Stomach (tissue), 8 donors: ENCODE measurements at regions not wholly inside any gene's neighbourhood (a gene's known extent, or its start where the extent isn't known, plus 50 kb on each side); places are given as distances from the start of the nearest gene placed in this dataset.

ENCODE experiments used
- DNase-seq, 2 donors: peaks; one replicate each; pipeline versions ENCODE4 v3.0.0 to v3.0.0-alpha.2; 2013 to 2019
- H3K27ac ChIP-seq, 5 donors: fragments of 200-600 bp in 4 of 5; sonication (generic) in 4 of 5; one replicate each; pipeline ENCODE4 v1.5.1; 2013 to 2019; ENCODE audit warnings: mild to moderate bottlenecking in 1 of 5, moderate library complexity in 1 of 5
- H3K27me3 ChIP-seq, 3 donors: fragments of 200-600 bp; sonication (generic); one replicate each; pipeline ENCODE4 v1.5.1; 2017 to 2019; ENCODE audit warnings: mixed run types in 1 of 3
- H3K36me3 ChIP-seq, 4 donors: fragments of 200-600 bp; sonication (generic); 1 replicate in 3 of 4; 2 replicates in 1 of 4; pipeline ENCODE4 v1.5.1; 2016 to 2019
- H3K4me1 ChIP-seq, 4 donors: fragments of 200-600 bp; sonication (generic); one replicate each; pipeline ENCODE4 v1.5.1; 2016 to 2019
- H3K4me3 ChIP-seq, 4 donors: fragments of 200-600 bp; sonication (generic) in 3 of 4; one replicate each; pipeline ENCODE4 v1.5.1; 2016 to 2019; ENCODE audit warnings: mild to moderate bottlenecking in 1 of 4
- H3K9me3 ChIP-seq, 4 donors: fragments of 200-600 bp; sonication (generic); one replicate each; pipeline ENCODE4 v1.5.1; 2016 to 2019
- EP300 ChIP-seq: sonication (generic); formaldehyde crosslinking; IDR thresholded peaks from one replicate; pipeline ENCODE4 v1.6.1; 2017; ENCODE audit warnings: antibody characterized with exemption
- POLR2A ChIP-seq, 4 donors: fragments of 450-650 bp; IDR thresholded peaks; one replicate each; pipeline ENCODE4 v1.6.1; 2016; ENCODE audit warnings: antibody characterized with exemption in 4 of 4, control low read depth in 2 of 4, mild to moderate bottlenecking in 1 of 4, moderate library complexity in 1 of 4
- POLR2AphosphoS5 ChIP-seq, 3 donors: sonication (generic); formaldehyde crosslinking; IDR thresholded peaks; one replicate each; pipeline ENCODE4 v1.6.1; 2016; ENCODE audit warnings: antibody characterized with exemption in 3 of 3
- WGBS, 5 donors: extraction: QIAGEN DNeasy Blood & Tissue Kit in 3 of 5; methylation state at CpG; one replicate each; pipeline versions ENCODE4 v1.1.5 to v1.1.7; 2013 to 2018; 5-methylcytosine and 5-hydroxymethylcytosine counted together
- intact Hi-C: fragments of 100-400 bp; cut with DNase I; formaldehyde crosslinking; loops from one replicate; pipeline ENCODE4 v1.15.1; 2023; ENCODE audit warnings: low total_unique reads
- TF ChIP-seq, protein P1 (sequence below), 7 experiments: fragments of 450-650 bp in 4 of 7; fragments of 200-600 bp in 3 of 7; sonication (generic) in 3 of 7; IDR thresholded peaks; one replicate each; pipeline ENCODE4 v1.5.1; 2016 to 2019; ENCODE audit warnings: antibody characterized with exemption in 7 of 7, control low read depth in 2 of 7, mild to moderate bottlenecking in 1 of 7
- donor health status: healthy with polysubstance abuse.
- donor health status: Bipolar disorder and iron deficiency.
- donor health status: healthy.

DNA sequence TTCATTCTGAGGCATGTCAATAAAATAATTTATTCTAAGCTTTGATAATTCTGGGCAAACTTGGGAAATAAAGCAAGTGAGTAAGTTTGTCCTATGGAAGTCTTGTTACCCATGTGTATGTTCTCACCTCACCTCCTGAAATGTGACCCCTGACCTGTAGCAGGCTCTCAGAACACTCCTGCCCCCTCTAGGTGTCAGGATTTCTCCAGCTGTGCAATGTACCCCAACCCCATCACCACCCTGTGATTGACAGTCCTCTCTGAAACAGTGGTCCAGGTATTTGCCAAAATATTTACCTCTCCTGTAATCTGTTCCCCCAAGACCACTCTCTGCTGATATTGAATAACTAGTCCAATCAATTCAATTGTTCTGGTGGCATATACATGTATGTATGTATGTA, 122.6 kb upstream of the PTER start:
- TF ChIP-seq POLR2A (IDR thresholded peaks at IDR 0.05), result no peak
- no peak for TF ChIP-seq POLR2AphosphoS5 (IDR thresholded peaks at IDR 0.05)
- TF ChIP-seq, protein P1, sequence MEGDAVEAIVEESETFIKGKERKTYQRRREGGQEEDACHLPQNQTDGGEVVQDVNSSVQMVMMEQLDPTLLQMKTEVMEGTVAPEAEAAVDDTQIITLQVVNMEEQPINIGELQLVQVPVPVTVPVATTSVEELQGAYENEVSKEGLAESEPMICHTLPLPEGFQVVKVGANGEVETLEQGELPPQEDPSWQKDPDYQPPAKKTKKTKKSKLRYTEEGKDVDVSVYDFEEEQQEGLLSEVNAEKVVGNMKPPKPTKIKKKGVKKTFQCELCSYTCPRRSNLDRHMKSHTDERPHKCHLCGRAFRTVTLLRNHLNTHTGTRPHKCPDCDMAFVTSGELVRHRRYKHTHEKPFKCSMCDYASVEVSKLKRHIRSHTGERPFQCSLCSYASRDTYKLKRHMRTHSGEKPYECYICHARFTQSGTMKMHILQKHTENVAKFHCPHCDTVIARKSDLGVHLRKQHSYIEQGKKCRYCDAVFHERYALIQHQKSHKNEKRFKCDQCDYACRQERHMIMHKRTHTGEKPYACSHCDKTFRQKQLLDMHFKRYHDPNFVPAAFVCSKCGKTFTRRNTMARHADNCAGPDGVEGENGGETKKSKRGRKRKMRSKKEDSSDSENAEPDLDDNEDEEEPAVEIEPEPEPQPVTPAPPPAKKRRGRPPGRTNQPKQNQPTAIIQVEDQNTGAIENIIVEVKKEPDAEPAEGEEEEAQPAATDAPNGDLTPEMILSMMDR (IDR thresholded peaks at IDR 0.05), result no peak
- TF ChIP-seq EP300, result no peak
- no peak overlapping the region for H3K4me3 ChIP-seq
- DNase-seq, result no peak

DNA sequence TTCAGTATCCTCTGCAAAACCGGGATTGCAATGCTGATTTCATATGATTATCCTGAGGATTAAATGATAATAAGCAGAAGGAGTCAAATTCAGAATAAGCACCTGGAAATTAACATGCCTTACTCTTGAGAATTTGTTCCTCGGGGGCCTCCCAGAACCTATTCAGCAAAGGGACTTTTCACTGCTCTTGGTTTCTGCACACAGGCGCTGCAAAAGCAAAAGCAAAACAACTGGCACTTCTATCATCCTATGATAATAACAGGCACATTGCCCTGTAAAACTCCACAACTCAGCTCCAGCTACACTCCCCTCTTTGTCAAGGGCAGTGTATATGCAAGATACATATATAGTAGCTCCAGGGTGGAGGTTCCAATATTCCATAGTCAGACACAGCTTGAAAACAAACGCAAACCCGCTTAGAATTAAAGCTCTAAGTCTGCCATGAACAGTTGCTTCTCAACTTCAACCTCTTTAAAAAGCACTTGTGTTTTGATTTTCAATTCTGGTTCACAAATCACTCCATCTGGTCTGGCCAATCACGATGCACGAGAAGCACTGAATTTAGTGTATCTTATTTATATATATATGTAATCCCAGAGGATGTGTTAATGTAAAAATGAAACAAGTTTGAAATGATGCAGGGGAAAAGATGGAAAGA, 119.9 kb upstream of the PTER start:
- no peaks in the 10 kb centered on the region for H3K36me3 ChIP-seq
- H3K27ac ChIP-seq, result no peak overlapping the region
- intact Hi-C loops, result no loop called here
- TF ChIP-seq POLR2AphosphoS5 (IDR thresholded peaks at IDR 0.05) (no peak), EP300 (no peak), POLR2A (IDR thresholded peaks at IDR 0.05) (no peak)
- TF ChIP-seq, protein P1 (IDR thresholded peaks at IDR 0.05), result no peak
- WGBS, 5 donors, result 77 to 89% (median 83%) methylated on average over 7 of the region's 7 CpGs
- H3K4me1 ChIP-seq, result no peaks in the 10 kb centered on the region
- H3K9me3 ChIP-seq, result no peaks in the 10 kb centered on the region
- H3K27me3 ChIP-seq, result no peaks in the 10 kb centered on the region
- no peak overlapping the region for H3K4me3 ChIP-seq
- DNase-seq, result no peak

More for the DNA sequence above, 122.6 kb upstream of the PTER start:
- H3K27ac ChIP-seq, result no peak overlapping the region
- intact Hi-C loops, result no loop called here
- H3K36me3 ChIP-seq, result no peaks in the 10 kb centered on the region
- peaks cover 3 to 15% (median 8%) of the 10 kb centered on the region in 4 donors for H3K9me3 ChIP-seq
- no peaks in the 10 kb centered on the region for H3K4me1 ChIP-seq
- no peaks in the 10 kb centered on the region for H3K27me3 ChIP-seq

DNA sequence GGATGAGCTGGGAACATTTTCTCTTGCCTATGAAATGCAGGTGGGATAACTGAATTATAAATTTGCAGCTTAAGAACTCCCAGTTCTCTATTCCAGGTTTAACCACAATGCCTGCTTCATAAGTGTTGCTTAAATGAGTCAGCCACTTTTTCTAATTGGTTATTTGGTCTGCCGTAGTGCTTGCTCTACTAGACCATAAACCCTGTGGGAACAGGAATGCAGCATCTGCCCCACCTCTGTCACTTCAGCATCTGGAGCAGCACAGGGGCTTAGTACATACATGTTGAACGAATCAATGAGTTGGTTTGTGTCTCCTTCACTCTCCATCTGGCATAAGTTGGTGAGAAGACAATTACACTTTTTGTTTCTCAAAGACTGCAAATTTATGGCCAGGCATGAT, 95.2 kb upstream of the PTER start:
- no peak overlapping the region for H3K4me3 ChIP-seq
- WGBS, 5 donors, result 63 to 79% (median 75%) methylated on average over 2 of the region's 2 CpGs

DNA sequence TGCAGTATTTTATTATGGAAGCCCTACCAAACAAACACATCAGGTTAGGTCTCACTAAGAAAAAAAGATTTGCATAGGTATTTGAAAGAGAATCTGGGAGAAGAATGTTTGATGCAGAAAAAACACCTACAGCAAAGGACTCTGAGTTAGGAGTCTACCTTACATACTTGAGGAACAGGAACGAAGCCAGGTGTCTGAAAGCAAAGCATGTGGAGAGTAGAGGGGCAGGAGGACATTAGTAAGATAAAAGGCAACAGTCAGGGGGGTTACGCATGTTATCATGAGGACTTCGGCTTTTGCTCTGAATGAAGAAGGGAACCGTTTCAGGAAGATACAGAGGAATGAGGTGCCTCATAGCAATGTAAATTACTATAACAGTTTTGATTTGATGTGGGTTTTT, 87.9 kb upstream of the PTER start:
- peaks cover 0 to 6% (median 0%) of the 10 kb centered on the region in 4 donors for H3K9me3 ChIP-seq
- H3K27me3 ChIP-seq, result no peaks in the 10 kb centered on the region
- no peak for DNase-seq
- 63 to 72% (median 68%) methylated on average over 4 of the region's 4 CpGs for WGBS, 5 donors
- H3K27ac ChIP-seq, result no peak overlapping the region
- no peak overlapping the region for H3K4me3 ChIP-seq
- no peaks in the 10 kb centered on the region for H3K36me3 ChIP-seq
- TF ChIP-seq POLR2AphosphoS5 (IDR thresholded peaks at IDR 0.05) (no peak), POLR2A (IDR thresholded peaks at IDR 0.05) (no peak), EP300 (no peak)
- TF ChIP-seq, protein P1 (IDR thresholded peaks at IDR 0.05), result no peak
- H3K4me1 ChIP-seq, result no peaks in the 10 kb centered on the region
- intact Hi-C loops, result no loop called here

More for the DNA sequence above, 95.2 kb upstream of the PTER start:
- Histone ChIP-seq H3K36me3 (no peaks in the 10 kb centered on the region), H3K27ac (no peak overlapping the region), H3K4me1 (no peaks in the 10 kb centered on the region), H3K27me3 (no peaks in the 10 kb centered on the region), H3K9me3 (no peaks in the 10 kb centered on the region)
- DNase-seq, result no peak
- TF ChIP-seq POLR2A (IDR thresholded peaks at IDR 0.05) (no peak), EP300 (no peak), POLR2AphosphoS5 (IDR thresholded peaks at IDR 0.05) (no peak)
- TF ChIP-seq, protein P1 (IDR thresholded peaks at IDR 0.05), result no peak
- intact Hi-C loops, result no loop called here
